ENCODE measurements at regions not wholly inside any gene's neighbourhood (a gene's known extent, or its start where the extent isn't known, plus 50 kb on each side); places are given as distances from the start of the nearest gene placed in this dataset.

GRCh38 chr10:28479927-28480627 lies 52.8 kb upstream of the WAC start:
- Histone ChIP-seq H4K91ac (replicated peaks; ENCODE audit: insufficient read length, low read length) (no peak overlapping the region), H2AFZ (ENCODE audit: low read length) (no peak overlapping the region), H3K23me2 (ENCODE audit: low read depth, low read length) (no peaks in the 10 kb centered on the region), H2BK12ac (ENCODE audit: low read depth, low read length) (no peak overlapping the region), H4K8ac (ENCODE audit: extremely low read depth, insufficient read depth, low read length) (no peak overlapping the region), H2AK5ac (ENCODE audit: low read depth, low read length) (no peak overlapping the region), H4K5ac (ENCODE audit: insufficient read length, low read depth, low read length) (no peak overlapping the region), H3K36me3 (ENCODE audit: control insufficient read depth in 2 of 4, insufficient read depth in 4 of 4, low read length in 3 of 4) (no peaks in the 10 kb centered on the region), H3K27me3 (replicated peaks in 1 of 4; ENCODE audit: control insufficient read depth in 3 of 4, extremely low read depth in 1 of 4, insufficient read depth in 3 of 4, low read length in 3 of 4) (no peaks in the 10 kb centered on the region), H3K4me3 (ENCODE audit: extremely low read depth in 1 of 4, insufficient read depth in 2 of 4, low read depth in 3 of 4, low read length in 4 of 4) (no peak overlapping the region), H2BK120ac (replicated peaks; ENCODE audit: low read depth, low read length) (no peak overlapping the region), H3K4ac (replicated peaks; ENCODE audit: insufficient read length, low read depth, low read length) (no peak overlapping the region), H3K79me2 (ENCODE audit: control insufficient read depth in 1 of 2, insufficient read depth in 2 of 2, low read length in 2 of 2) (no peaks in the 10 kb centered on the region), H2BK5ac (ENCODE audit: low read depth, low read length) (no peak overlapping the region), H3K9me3 (ENCODE audit: insufficient read depth in 2 of 2, low read depth in 1 of 2, low read length in 1 of 2) (no peaks in the 10 kb centered on the region), H2BK20ac (ENCODE audit: low read length) (no peak overlapping the region), H3K18ac (ENCODE audit: extremely low read depth, low read length) (no peak overlapping the region), H3K4me1 (replicated peaks in 1 of 4; ENCODE audit: control insufficient read depth in 3 of 4, insufficient read depth in 4 of 4, low read length in 3 of 4) (no peaks in the 10 kb centered on the region), H2BK15ac (ENCODE audit: low read length) (no peak overlapping the region), H3K4me2 (ENCODE audit: insufficient read depth in 1 of 2, low read depth in 2 of 2, low read length in 2 of 2) (no peak overlapping the region), H3K56ac (replicated peaks; ENCODE audit: insufficient read length, low read depth, low read length) (no peak overlapping the region), H3K9ac (replicated peaks in 1 of 4; ENCODE audit: extremely low read depth in 1 of 4, low read depth in 3 of 4, low read length in 3 of 4) (no peak overlapping the region), H4K20me1 (replicated peaks in 1 of 2; ENCODE audit: control insufficient read depth in 1 of 2, insufficient read depth in 2 of 2, low read length in 2 of 2) (no peaks in the 10 kb centered on the region), H3K27ac (ENCODE audit: low read depth, low read length) (no peak overlapping the region), H3K79me1 (ENCODE audit: low read depth, low read length) (no peaks in the 10 kb centered on the region), H3K23ac (ENCODE audit: insufficient read length) (no peak overlapping the region), H3K14ac (ENCODE audit: insufficient read length) (no peak overlapping the region)
- POLR2A ChIA-PET (ENCODE audit: partially characterized antibody): interaction anchor here (2.5 kb wide), 1 partner anchor 20 kb away, joined by 5 read pairs; no protein-coding TSS in a partner anchor
- 78% methylated on average over 4 of the region's 4 CpGs; no CpG with 5 or more reads in 1 of the 2 experiments for WGBS, 2 experiments (ENCODE audit: extremely low coverage in 1 of 2, insufficient coverage in 1 of 2, insufficient read length in 1 of 2, insufficient replicate concordance in 2 of 2, low coverage in 1 of 2, low lambda C conversion rate in 2 of 2, missing lambda C conversion rate in 1 of 2)
- FAIRE-seq: no peak
- CTCF ChIA-PET (ENCODE audit: partially characterized antibody): interaction anchor here (0.5 to 1.3 kb wide), 3 partner anchors 43 to 1033 kb away, joined by 3 read pairs; no protein-coding TSS in a partner anchor
- DNase-seq (ENCODE audit: low read depth in 1 of 2, low spot score in 2 of 2): no peak
- TF ChIP-seq RXRA (IDR thresholded peaks at IDR 0.05; ENCODE audit: insufficient read depth, low read depth, low read length) (no peak), FOSL1 (IDR thresholded peaks at IDR 0.05; ENCODE audit: insufficient read depth, low read depth, low read length) (no peak), JUN (IDR thresholded peaks at IDR 0.05; ENCODE audit: low read depth, low read length) (no peak), NANOG (IDR thresholded peaks at IDR 0.05; ENCODE audit: insufficient read depth, low read depth, low read length, poor library complexity, severe bottlenecking) (no peak), ZNF274 (IDR thresholded peaks at IDR 0.05; ENCODE audit: borderline replicate concordance, extremely low read depth, low read length) (no peak), GTF2F1 (IDR thresholded peaks at IDR 0.05; ENCODE audit: borderline replicate concordance, low read depth, low read length) (no peak), RBBP5 (IDR thresholded peaks at IDR 0.05; ENCODE audit: borderline replicate concordance, low read depth, low read length) (no peak), E2F6 (IDR thresholded peaks at IDR 0.05) (no peak), HDAC2 (IDR thresholded peaks at IDR 0.05; ENCODE audit: borderline replicate concordance in 1 of 2, low read depth in 2 of 2, low read length in 2 of 2) (no peak), POU5F1 (IDR thresholded peaks at IDR 0.05; ENCODE audit: low read depth, low read length) (no peak), EZH2 (IDR thresholded peaks at IDR 0.05; ENCODE audit: low read depth, low read length, severe bottlenecking) (no peak), KDM4A (IDR thresholded peaks at IDR 0.05; ENCODE audit: low read depth, low read length, severe bottlenecking) (no peak)

Measured in H1 (cell line).